RKO (cell line): ENCODE measurements at regions not wholly inside any gene's neighbourhood (a gene's known extent, or its start where the extent isn't known, plus 50 kb on each side); places are given as distances from the start of the nearest gene placed in this dataset.
A peak's percentile ranks its signal among the peaks of the same experiment; 100 is the strongest.
"Not testable (repeated sequence)": the region's sequence is repeated elsewhere in the genome, so short reads cannot be mapped to it uniquely, and the experiment has no call there.

ENCODE experiments used
- DNase-seq: peaks from one replicate; pipeline ENCODE4 v3.0.0-alpha.2; 2016; ENCODE audit warnings: low spot score

GRCh38 chr4:121616449-121616848 is 80.3 kb downstream of the ANXA5 start:
- DNase-seq = not testable (repeated sequence)

DNA sequence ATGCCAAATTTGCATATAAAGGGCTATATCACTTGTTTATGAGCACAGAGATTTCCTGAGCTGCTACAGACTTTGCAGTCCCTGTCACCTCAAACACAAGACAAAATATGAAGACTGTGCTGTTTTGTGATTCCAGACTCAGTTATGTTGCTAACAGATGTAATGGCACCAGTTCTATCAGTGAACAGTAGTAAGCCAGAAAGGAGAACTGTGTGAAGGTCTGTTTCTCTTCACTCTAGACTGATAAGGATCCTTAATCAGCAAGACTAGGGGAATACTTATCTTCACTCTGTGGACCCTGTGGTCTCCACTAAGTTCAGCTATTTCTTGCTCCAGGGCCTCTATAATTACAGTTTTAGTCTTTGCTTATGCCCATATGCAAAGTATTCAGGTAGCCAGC is 82.7 kb downstream of the ANXA5 start:
- no peak for DNase-seq

DNA sequence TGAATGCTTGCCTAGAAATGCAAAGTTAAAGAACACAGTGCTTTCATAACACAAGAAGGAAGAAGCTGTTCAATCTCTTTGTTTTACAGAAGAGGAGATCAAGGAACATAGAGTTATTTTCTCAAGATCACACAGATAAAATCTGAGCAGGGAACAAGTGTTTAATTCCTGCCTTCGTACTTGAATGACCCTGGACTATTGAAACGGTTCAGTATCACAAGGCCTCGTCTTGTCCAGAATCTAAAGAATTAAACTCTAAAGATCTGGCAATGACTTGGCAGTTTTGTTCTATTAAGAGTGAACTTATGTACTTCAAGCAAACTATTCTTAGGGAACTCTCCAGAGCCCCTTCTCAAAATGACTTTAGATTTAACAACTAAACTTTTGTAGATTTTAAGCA is 97.7 kb downstream of the ANXA5 start:
- no peak for DNase-seq

- DNase-seq = peak; percentile 47
Observed at GRCh38 chr4:121597346-121597934, 99.3 kb downstream of the ANXA5 start.

DNA sequence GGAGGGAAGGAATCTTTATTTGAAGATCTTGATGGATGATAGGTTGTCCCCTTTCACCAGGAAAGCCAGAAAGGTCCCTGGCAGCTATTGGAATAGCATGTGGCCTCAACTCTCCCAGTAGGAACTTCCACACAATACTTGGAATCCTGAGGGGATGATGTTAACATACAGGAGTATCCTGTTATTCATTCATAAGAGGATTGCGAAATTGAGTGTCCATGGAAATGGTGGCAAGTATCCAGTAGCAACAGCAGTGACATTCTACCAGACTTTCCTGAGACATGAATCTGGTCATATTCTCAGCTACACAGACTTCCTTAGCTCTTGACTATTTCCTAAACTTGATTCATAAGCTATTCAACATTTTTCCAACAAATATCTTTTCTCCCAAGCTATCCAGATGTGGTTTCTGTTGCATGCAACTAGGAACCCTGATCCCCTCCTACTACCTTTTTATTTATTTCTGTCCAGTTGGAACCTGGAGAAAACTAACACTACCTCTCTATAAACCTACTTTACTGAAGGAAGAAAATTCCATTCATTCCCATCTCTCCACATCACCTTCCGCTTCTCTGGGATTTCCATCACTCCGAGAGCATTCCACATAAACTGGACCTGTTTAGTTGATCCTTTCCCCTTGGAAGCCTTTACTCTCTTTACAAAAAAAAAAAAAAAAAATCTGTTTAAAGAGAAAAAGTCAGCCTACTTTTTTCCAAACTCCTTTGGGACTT is 101.8 kb downstream of the ANXA5 start:
- DNase-seq = no peak

GRCh38 chr4:121593760-121594159 is 103.0 kb downstream of the ANXA5 start:
- DNase-seq = no peak

DNA sequence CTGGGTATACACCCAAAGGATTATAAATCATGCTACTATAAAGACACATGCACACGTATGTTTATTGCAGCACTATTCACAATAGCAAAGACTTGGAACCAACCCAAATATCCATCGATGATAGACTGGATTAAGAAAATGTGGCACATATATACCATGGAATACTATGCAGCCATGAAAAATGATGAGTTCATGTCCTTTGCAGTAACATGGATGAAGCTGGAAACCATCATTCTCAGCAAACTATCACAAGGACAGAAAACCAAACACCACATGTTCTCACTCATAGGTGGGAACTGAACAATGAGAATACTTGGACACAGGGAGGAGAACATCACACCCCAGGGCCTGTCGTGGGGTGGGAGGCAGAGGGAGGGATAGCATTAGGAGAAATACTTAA is 104.5 kb downstream of the ANXA5 start:
- DNase-seq = not testable (repeated sequence)

GRCh38 chr4:121584836-121585235 is 111.9 kb downstream of the ANXA5 start:
- DNase-seq = no peak

DNA sequence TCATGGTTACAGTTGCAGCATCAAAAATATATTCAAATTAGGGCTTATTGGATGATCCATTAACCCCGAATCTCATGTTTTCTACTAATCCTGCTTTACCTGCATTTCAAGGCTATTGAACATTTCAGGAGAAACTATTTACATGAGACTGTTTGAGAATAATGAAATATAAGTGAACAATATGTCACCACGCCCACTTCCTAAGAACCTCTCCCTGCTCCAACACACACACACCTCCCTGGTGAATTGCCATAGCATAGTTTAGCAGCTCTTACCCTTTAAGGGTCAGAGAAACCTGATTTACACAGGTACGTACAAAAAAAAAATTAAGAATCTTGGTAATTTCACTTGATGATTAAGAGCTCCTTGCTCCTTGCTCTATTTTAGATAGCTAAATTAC is 113.4 kb downstream of the ANXA5 start:
- DNase-seq = no peak

DNA sequence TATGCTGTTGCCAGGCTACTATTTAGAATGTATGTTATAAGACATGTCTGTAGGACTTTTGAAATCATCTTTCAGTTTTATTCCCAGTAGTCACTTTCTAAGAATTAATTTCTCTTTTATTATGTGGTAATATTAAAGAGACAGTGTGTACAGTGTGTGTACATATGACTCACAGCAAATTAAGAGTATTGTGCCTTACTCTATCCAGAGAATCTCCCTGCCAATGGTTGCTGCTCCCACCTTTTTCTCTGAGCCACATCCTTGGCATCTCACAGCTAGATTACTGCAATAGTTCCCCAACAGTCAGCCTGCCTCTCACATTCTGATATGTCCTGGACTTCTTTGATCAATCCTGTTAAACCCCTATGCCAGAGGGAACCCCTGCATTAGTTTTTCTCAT is 114.5 kb downstream of the ANXA5 start:
- no peak for DNase-seq

- DNase-seq = not testable (repeated sequence)
Observed at GRCh38 chr4:121575392-121575791, 121.4 kb downstream of the ANXA5 start.

GRCh38 chr4:121574618-121575017 is 122.2 kb downstream of the ANXA5 start:
- DNase-seq = no peak

DNA sequence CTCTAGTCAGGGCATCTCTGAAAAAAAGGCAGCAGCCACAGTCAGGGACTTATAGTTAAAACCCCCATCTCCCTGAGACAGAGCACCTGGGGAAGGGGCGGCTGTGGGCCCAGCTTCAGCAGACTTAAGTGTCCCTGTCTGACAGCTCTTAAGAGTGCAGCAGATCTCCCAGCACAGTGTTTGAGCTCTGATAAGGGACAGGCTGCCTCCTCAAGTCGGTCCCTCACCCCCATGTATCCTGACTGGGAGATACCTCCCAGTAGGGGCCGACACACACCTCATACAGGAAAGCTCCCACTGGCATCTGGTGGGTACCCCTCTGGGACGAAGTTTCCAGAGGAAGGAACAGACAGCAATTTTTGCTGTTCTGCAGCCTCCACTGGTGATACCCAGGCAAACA is 129.0 kb downstream of the ANXA5 start:
- DNase-seq = no peak

- DNase-seq = no peak
Observed at GRCh38 chr4:121564840-121565375, 131.9 kb downstream of the ANXA5 start.

GRCh38 chr4:121562811-121563210 is 134.0 kb downstream of the ANXA5 start:
- no peak for DNase-seq

- no peak for DNase-seq
Observed at GRCh38 chr4:121555315-121556107, 141.3 kb downstream of the ANXA5 start.

DNA sequence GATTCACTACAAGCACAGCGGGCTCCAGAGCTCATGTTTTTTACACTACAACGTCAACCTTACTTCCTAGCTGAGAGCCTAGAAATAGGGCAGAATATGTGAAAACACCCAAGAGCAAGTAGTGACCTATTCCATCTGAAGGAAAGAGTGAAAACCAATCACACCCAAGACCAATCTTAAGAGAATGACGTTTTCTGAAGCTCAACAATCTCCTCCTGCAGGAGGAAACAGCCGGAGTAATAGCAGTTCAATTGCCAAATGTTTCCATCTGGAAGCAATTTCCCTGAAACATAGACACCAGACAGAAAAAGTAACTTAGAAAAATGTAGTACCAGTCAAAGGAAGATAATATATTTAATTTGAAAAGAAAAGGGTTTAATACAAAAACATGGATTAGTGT is 142.4 kb downstream of the ANXA5 start:
- no peak for DNase-seq

- DNase-seq = no peak
Observed at GRCh38 chr4:121551881-121552280, 144.9 kb downstream of the ANXA5 start.

- DNase-seq = no peak
Observed at GRCh38 chr4:121551271-121551670, 145.5 kb downstream of the ANXA5 start.

DNA sequence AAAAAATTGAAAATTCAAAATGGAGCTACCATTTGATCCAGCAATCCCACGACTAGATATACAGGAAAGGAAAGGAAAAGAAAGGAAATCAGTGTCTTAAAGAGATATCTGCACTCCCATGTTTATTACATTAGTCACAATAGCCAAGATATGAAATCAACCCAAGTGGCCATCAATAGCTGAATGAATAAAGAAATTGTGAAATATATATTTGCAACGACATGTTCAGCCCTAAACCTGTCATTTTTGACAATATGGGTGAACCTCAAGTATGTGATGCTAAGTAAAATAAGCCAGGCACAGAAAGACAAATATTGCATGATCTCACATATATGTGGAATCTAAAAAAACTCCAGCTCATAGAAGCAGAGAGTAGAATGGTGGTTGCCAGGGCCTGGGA is 155.1 kb downstream of the ANXA5 start:
- no peak for DNase-seq

GRCh38 chr4:121535351-121535750 is 154.5 kb upstream of the QRFPR start:
- DNase-seq = no peak

GRCh38 chr4:121534187-121534586 is 153.4 kb upstream of the QRFPR start:
- DNase-seq = no peak

GRCh38 chr4:121526509-121526908 is 145.7 kb upstream of the QRFPR start:
- no peak for DNase-seq
